GM10266 (cell line): ENCODE measurements at regions not wholly inside any gene's neighbourhood (a gene's known extent, or its start where the extent isn't known, plus 50 kb on each side); places are given as distances from the start of the nearest gene placed in this dataset.

Source experiments
- DNase-seq: peaks from one replicate; pipeline ENCODE4 v3.0.0; 2012; ENCODE audit errors: extremely low spot score
- TF ChIP-seq, protein P1 (sequence below): IDR thresholded peaks from 2 replicates; pipeline ENCODE4 v1.5.1; 2012; ENCODE audit warnings: mild to moderate bottlenecking, low read depth; ENCODE audit not compliant: control insufficient read depth, insufficient read depth; ENCODE audit errors: missing control alignments

DNA sequence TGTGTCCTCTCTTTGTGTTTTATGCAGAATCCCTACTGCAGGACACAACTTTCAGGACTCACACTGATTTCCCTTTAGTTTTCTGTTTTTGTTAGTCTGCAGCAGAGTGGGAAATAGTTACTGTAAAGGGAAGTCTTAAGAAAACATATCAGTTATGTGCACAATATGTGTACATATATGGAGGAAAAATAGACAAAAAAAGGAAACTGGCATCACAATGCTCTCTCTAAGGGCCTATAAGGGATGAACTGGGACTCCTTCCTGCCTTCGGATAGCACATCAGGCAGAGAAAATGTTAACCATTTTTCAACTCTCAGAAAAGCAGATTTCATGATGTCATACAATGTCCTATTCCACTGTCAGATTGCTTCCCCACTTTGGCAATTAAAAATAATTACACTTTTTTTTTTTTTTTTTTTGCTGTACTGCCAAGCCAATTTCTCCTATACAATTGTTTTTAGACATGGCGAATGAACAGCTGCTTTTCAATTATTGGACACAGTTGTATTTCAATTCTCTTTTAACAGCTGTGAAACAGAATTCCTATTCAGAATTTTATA is 112.5 kb upstream of the KCNJ16 start:
- DNase-seq: no peak
- TF ChIP-seq, protein P1, sequence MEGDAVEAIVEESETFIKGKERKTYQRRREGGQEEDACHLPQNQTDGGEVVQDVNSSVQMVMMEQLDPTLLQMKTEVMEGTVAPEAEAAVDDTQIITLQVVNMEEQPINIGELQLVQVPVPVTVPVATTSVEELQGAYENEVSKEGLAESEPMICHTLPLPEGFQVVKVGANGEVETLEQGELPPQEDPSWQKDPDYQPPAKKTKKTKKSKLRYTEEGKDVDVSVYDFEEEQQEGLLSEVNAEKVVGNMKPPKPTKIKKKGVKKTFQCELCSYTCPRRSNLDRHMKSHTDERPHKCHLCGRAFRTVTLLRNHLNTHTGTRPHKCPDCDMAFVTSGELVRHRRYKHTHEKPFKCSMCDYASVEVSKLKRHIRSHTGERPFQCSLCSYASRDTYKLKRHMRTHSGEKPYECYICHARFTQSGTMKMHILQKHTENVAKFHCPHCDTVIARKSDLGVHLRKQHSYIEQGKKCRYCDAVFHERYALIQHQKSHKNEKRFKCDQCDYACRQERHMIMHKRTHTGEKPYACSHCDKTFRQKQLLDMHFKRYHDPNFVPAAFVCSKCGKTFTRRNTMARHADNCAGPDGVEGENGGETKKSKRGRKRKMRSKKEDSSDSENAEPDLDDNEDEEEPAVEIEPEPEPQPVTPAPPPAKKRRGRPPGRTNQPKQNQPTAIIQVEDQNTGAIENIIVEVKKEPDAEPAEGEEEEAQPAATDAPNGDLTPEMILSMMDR: no peak

DNA sequence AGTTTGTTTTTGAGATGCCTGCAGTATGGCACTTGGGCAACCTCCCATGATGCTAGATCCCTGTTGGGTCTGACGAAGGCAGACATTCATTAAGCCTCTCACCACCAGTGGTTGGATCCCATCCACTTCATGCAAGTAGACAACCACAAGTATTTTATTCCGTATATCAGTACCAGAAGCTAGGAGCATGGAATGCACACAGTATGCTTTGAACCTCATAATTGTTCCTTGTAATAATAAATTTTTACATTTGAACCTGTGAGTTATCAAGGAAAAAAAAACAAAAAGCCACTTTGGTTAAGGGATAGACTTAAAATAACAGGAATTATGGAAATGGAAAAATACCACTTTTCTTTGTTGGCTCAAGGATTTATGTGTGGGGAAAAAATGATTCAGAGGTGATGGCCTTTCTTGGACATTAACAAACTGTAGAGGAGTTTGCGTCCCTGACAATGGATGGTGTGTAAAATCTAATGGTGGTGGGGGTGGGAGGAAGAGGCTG is 107.1 kb upstream of the KCNJ16 start:
- no peak for DNase-seq
- TF ChIP-seq, protein P1: no peak

DNA sequence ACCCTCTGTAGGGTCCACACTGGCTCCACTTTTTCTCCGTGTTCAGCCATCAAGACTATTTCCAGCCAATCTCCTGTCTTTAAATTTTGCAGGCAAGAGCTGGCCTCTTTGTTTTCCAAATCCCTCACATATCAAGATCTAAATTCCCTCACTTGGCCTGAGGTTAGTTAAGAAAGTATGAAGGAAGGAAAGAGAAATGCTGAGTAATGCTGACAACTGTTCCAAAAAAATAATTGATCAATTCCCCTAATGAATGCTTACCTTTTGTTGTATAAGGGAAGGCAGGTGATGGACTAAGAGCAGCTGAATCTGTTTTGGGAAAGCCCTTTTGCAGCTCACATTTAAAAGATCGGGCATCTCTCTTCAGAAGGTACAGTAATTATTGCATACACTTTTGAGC is 105.1 kb upstream of the KCNJ16 start:
- no peak for DNase-seq
- TF ChIP-seq, protein P1: no peak

DNA sequence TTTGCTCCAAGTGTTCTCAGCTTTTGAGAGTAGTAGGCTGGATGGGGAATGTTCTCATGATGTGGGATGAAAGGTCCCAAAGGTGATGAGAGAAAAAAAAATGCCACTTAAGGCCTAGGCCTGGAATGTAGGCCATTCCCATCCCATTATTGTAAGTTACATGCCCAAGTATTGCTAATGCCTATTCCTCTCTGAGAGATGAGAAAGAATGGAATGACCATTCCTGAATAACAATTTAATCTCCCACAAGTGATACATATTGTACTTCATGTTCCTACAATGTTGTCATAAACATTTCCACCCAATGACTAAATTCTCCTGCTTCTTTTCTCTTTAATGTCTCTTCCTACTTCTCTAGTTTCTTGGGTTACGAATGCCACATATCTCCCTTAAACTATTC is 102.8 kb upstream of the KCNJ16 start:
- TF ChIP-seq, protein P1: no peak
- no peak for DNase-seq

DNA sequence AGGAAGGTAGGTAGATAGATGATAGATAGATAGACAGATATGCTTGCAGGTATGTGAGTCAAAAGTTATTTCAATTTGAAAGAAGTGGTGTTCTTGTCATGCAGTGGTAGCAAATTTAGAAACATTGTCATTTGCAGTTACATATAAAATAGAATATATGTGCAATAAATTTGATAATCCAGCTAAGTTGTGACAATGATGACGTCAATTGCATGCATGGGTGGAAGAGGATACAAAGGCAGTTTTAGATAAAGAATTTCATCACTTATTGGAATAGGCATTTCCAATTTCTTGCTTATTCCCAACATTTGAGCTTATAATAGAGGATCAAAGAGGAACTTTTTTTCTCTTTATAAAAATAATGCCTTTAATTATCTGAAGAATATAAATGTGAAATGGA is 99.2 kb upstream of the KCNJ16 start:
- DNase-seq: no peak
- TF ChIP-seq, protein P1: no peak

DNA sequence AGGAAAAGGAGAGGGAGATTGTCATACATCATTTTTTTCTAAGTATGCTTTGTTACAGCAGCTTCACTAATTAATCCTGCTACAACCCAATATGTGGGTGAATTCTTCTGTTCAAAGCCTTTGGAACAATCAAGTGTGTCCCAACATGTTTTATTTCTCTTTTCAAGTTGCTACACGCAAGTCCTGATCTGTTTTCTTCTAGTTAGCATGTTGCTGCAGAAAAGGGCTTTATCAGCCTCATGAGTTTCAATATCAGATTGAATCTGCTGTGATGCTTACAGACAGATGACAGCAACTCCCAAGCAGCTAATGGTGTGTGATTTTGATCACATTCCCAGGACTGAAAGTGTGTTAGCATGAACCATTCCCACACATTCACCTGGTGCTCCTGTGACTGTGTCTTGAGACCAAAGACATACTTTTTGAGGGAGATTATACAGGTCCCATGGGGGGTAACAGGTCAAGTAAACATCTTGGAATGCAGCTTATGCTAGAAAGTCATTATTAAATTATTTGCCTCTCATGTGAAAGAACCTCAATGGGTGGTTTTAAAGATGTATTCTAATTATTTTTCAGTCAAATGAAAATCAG is 96.9 kb upstream of the KCNJ16 start:
- TF ChIP-seq, protein P1: no peak
- DNase-seq: no peak

DNA sequence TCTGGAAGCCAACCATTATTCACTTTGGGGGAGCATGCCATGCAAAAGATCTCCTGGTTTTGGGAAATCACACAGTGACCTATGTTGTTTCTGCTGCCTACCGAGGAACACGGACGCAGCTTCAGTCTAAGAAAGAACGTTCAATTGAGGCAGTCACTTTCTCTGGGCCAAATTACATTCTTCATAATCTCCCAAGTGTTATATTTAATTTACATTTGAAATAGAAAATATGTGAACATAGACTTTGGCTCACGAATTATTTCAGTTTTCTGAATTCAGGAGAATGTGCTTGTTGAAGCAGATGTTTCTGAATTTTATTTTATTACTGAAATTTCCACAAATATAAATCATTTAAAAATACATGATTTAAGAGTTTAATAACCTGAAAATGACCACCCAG is 93.6 kb upstream of the KCNJ16 start:
- TF ChIP-seq, protein P1: no peak
- no peak for DNase-seq
